GM19468 (cell line): ENCODE measurements at regions not wholly inside any gene's neighbourhood (a gene's known extent, or its start where the extent isn't known, plus 50 kb on each side); places are given as distances from the start of the nearest gene placed in this dataset.
"Not testable (repeated sequence)": the region's sequence is repeated elsewhere in the genome, so short reads cannot be mapped to it uniquely, and the experiment has no call there.

Source experiments
- ATAC-seq: cut with Tn5 transposase; IDR thresholded peaks from one replicate; pipeline ENCODE4 v1.9.1; 2021; ENCODE audit warnings: mild to moderate bottlenecking, moderate library complexity, moderate number of reproducible peaks; ENCODE audit not compliant: unreplicated experiment; ENCODE audit errors: extremely low read depth

- ATAC-seq: no peak
These were observed 579.9 kb downstream of the CCDC85A start for GRCh38 chr2:56763683-56764082.

GRCh38 chr2:56768973-56769372 lies 585.2 kb downstream of the CCDC85A start:
- no peak for ATAC-seq

- ATAC-seq: no peak
These were observed 586.7 kb downstream of the CCDC85A start for GRCh38 chr2:56770490-56770889.

- ATAC-seq: no peak
These were observed 600.3 kb downstream of the CCDC85A start for GRCh38 chr2:56784046-56784445.

- ATAC-seq: no peak
These were observed 617.4 kb downstream of the CCDC85A start for GRCh38 chr2:56801214-56801613.

DNA sequence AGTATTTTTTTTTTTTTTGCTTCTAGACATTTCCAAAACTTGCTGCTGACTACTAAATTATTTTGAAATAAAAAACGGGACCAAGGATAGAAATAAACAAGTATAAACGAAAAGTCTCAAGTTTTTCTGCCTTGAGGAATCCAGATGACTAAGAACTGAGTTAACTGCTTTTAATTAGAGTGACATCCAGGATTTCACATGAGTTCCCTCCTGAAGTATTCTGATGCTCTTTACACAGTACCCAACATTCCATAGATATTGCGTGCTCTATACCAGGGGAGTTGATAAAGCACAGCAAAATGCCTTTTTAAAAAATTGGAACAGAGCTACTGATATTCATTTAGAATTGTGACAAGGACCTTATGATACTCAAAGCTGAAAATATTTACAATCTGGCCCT lies 618.0 kb downstream of the CCDC85A start:
- ATAC-seq: no peak

GRCh38 chr2:56803596-56803995 lies 619.8 kb downstream of the CCDC85A start:
- no peak for ATAC-seq

- no peak for ATAC-seq
These were observed 623.1 kb downstream of the CCDC85A start for GRCh38 chr2:56806924-56807323.

DNA sequence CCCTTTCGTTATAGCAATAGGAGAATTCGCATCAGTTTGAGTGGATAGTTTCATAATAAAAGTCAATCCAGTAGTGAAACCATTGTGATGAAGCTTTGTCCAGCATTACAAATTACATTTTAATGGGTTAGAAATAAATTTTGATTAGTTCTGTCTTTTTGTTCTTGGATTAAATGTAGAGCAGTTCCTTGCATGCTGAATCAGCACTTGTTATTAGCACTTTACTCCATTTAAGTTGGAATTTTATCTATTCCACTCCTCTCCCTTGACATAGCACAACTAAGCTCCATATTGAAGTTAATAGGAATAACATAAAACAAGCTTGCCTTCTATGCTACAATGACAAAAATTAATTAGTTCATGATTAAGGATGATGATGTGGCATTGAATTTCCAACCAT lies 624.1 kb downstream of the CCDC85A start:
- ATAC-seq: no peak

DNA sequence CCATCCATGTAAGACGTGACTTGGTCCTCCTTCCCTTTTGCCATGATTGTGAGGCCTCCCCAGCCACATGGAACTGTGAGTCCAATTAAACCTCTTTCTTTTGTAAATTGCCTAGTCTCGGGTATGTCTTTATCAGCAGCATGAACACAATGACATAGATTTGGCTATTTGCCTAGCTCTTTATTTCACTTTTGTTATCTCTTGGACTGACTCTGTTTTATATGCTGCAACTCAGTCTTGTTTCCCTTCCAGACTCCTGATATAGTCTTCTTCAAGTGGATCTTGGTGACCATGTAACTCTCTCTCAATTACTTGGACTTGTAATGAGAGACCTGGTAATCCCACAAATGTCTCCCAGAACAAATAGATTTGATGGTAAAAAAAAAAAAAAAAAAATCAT lies 627.6 kb downstream of the CCDC85A start:
- ATAC-seq: no peak

GRCh38 chr2:56812432-56812831 lies 628.6 kb downstream of the CCDC85A start:
- ATAC-seq: no peak

GRCh38 chr2:56813490-56813889 lies 629.7 kb downstream of the CCDC85A start:
- ATAC-seq: no peak

GRCh38 chr2:56816666-56817065 lies 632.9 kb downstream of the CCDC85A start:
- ATAC-seq: no peak

- ATAC-seq: no peak
These were observed 648.0 kb downstream of the CCDC85A start for GRCh38 chr2:56831780-56832179.

- ATAC-seq: no peak
These were observed 650.9 kb downstream of the CCDC85A start for GRCh38 chr2:56834686-56835085.

DNA sequence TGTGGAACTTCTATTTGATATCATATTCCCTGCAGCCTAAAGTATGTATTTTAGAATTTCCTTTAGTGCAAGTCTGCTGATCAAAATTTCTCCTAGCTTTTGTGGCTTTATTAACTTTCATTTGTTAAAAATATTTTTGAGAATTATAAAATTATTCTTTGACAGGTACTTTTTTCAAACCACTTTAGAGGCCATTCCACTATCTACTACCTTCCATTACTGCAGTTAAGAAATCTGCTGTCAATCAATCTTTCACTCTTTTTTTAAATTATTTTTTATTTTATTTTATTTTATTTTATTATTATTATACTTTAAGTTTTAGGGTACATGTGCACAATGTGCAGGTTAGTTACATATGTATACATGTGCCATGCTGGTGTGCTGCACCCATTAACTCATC lies 656.2 kb downstream of the CCDC85A start:
- ATAC-seq: not testable (repeated sequence)

DNA sequence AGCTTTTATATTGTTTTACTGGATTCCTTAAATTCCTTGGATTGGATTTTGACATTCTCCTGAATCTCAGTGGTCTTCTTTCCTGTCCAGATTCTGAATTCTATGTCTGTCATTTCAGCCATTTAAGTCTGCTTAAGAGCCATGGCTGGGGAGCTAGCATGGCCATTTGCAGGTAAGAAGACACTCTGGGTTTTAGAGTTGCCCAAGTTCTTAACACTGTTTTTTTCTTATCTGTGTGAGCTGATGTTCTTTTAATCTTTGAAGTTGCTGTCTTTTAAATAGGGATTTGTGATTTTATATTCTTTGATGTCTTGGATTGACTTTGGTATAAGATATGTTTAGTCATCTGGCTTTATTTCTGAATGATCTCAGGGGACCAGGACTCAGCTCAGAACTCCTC lies 677.2 kb downstream of the CCDC85A start:
- ATAC-seq: no peak

DNA sequence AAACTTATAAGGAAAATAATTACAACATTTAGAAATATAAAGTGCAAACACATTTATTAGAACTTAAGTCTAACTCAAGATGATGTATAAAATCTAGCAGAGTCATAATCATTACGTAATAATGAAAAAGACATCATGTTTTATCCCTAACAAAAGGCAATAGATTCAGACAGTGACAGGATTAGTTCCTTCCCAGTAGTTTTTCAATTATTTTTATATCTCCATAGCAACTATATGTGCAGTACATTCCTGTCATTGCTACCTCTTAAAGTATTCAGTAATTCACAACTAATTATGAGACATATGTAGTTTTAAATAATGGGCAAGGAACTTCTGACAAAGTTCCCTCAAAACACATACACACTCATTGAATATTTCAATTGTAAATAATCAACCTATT lies 687.9 kb downstream of the CCDC85A start:
- ATAC-seq: no peak

DNA sequence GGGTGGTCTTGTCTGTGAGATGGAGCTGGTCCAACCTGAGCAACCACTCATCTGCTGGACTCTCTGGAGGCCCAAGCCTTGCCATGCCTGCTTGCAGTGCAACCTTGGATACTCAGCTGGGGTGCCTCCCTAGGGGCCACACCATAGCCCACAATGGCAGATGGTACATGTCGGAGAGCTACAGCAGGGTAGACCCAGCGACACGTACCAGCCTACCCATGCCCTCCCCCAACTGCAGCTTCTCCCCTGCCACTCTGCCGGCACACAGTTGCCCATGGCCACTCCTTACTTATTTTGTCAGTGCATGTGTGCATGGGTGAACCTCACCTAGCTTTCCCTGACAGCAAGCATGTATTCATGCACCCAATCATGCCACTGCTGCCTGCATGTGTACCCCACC lies 690.9 kb downstream of the CCDC85A start:
- ATAC-seq: no peak

DNA sequence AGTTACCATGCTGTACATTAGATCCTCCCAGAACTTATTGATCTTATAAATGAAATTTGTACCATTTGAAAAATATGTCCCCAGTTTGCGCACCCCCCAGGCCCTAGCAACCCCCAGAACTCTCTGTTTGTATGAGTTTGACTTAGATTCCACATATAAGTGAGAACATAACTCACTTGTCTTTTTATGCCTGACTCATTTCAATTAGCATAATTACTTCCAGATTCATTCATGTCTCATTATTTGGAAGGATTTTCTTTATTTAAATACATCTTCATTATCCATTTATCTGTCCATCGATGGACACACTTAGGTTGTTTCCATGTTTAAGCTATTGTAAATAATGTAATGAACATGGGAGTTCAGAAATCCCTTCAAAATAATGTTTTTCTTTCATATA lies 705.9 kb downstream of the CCDC85A start:
- ATAC-seq: no peak

- no peak for ATAC-seq
These were observed 708.6 kb downstream of the CCDC85A start for GRCh38 chr2:56892382-56892781.

DNA sequence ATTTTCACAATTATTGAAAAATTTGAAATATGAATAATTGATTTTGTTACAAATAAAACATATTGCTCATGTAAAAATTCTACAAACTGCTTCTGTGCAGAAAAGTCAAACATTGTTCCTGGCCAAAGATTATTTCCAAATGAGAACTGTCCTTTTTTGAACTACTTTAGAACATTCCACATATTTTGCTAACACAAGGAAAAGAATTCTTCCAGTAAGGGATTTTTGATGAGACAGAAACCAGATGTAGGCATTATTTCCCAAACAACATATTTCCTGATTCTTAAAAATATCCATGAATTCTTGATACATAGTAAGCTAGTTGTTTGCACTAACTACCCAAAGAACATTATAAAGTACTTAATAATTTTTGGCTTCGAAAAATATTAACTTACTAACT lies 715.2 kb downstream of the CCDC85A start:
- no peak for ATAC-seq

GRCh38 chr2:56912490-56912889 lies 728.7 kb downstream of the CCDC85A start:
- ATAC-seq: no peak
